GM10266 (cell line): ENCODE measurements at regions not wholly inside any gene's neighbourhood (a gene's known extent, or its start where the extent isn't known, plus 50 kb on each side); places are given as distances from the start of the nearest gene placed in this dataset.

ENCODE experiments used
- DNase-seq: peaks from one replicate; pipeline ENCODE4 v3.0.0; 2012; ENCODE audit errors: extremely low spot score
- CTCF ChIP-seq: IDR thresholded peaks from 2 replicates; pipeline ENCODE4 v1.5.1; 2012; ENCODE audit warnings: mild to moderate bottlenecking, low read depth; ENCODE audit not compliant: control insufficient read depth, insufficient read depth; ENCODE audit errors: missing control alignments

- no peak for TF ChIP-seq CTCF
- DNase-seq: no peak
Measured at GRCh38 chr2:200172944-200173581, 133.4 kb upstream of the SPATS2L start.

DNA sequence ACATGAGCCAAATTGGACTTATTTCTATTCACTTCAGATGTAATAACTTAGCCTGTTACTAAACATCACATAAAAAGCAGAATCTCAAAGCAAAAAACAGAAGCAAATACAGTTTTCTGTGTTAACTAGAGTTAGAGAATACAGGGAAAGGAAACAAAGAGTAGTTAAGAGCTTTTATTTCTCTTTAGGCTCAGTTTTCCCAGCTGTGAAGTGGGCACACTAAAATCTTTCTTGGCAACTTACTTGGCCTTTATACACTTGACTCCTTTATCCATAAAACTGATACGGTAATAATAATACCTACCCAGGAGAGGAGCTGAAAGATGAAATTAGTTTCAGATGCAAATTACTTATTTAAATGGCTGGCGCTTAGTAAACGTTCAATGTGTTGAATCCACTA is 132.8 kb upstream of the SPATS2L start:
- TF ChIP-seq CTCF: no peak

GRCh38 chr2:200174433-200175216 is 131.9 kb upstream of the SPATS2L start:
- TF ChIP-seq CTCF: no peak
- no peak for DNase-seq

More for the DNA sequence above, 132.8 kb upstream of the SPATS2L start:
- no peak for DNase-seq

DNA sequence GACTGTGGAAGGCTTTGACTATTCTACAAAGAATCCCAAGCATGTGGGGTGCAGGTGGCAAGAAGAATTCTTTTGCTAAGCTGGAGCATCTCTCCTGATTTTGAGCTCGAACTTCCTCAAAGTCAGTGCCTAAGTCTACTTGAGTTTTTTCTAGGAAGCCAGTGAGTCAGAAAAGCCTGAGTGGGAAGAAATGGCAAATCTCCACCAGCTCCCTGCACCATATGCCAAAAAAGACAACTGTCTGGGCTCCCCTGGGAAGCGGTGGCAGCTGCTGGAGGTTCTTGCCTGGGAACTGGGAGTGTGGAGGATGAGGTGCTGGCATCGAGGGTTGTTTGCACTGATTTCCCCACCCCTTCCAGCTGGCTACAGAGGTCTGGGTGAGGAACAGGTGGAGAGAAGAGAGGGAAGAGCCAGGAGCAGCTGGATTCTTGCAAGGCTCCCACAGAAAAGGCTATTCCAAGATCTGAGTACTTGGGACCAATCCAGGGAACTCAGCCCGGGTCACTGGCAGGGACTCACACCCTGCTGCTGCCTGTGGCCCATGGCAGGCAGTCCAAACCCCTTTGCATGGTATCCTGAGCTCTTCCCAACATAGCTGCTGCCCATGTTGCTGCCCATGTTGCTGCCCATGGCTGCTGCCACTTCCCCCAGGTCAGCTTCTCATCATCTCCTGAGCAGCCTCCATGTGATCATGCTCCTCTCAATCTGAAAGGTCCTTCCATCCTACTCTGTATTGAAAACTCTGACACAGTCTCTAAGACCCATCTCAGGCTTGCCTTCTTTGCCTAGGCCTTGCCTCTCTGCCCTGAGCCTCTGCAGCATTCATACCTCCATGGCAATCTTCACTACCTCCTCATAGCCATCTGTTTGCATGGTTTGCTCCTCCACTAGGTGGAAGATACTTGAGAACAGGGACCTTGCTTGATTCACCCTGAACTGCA is 128.3 kb upstream of the SPATS2L start:
- TF ChIP-seq CTCF: no peak
- DNase-seq: no peak

DNA sequence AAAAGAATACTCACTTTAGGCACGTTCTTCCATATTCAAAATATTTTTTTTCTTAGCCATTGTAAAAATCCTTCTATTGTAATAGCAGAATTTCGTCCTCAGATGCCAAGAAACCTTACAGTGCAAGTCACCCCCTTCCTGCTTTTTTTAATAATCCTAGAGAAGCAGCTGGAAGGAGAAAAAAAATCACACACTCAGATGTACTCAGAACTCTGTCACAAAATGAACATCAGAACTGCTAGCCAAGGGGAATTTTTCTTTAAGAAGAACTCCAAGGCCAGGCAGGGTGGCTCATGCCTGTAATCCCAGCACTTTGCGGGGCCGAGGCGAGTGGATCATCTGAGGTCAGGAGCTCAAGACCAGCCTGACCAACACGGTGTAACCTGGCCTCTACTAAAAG is 127.3 kb upstream of the SPATS2L start:
- DNase-seq: no peak
- TF ChIP-seq CTCF: no peak

GRCh38 chr2:200180943-200181342 is 125.5 kb upstream of the SPATS2L start:
- DNase-seq: no peak
- TF ChIP-seq CTCF: no peak

GRCh38 chr2:200181755-200182154 is 124.7 kb upstream of the SPATS2L start:
- no peak for DNase-seq
- no peak for TF ChIP-seq CTCF
